Transverse colon (tissue), 4 donors: ENCODE measurements at regions not wholly inside any gene's neighbourhood (a gene's known extent, or its start where the extent isn't known, plus 50 kb on each side); places are given as distances from the start of the nearest gene placed in this dataset.

Experiments used
- DNase-seq: peaks from one replicate; pipeline ENCODE4 v3.0.0-alpha.2; 2019
- H3K27ac ChIP-seq, 4 donors: fragments of 200-600 bp; sonication (generic); 2 replicates each; pipeline ENCODE4 v1.5.1; 2016 to 2018; ENCODE audit warnings: inconsistent platforms in 4 of 4
- H3K27me3 ChIP-seq: fragments of 200-600 bp; sonication (generic); 2 replicates; pipeline ENCODE4 v1.5.1; 2017; ENCODE audit warnings: inconsistent platforms
- H3K36me3 ChIP-seq, 4 donors: fragments of 200-600 bp; sonication (generic); 2 replicates each; pipeline ENCODE4 v1.5.1; 2017 to 2019; ENCODE audit warnings: inconsistent platforms in 4 of 4
- H3K4me1 ChIP-seq, 4 donors: fragments of 200-600 bp; sonication (generic); 2 replicates each; pipeline ENCODE4 v1.5.1; 2017 to 2020; ENCODE audit warnings: inconsistent platforms in 4 of 4
- H3K4me3 ChIP-seq, 4 donors: fragments of 200-600 bp; sonication (generic); 1 replicate in 1 of 4; 2 replicates in 3 of 4; pipeline versions ENCODE4 v1.5.1 to v1.6.1; 2017 to 2019; ENCODE audit warnings: inconsistent platforms in 4 of 4
- H3K9me3 ChIP-seq, 2 donors: fragments of 200-600 bp; sonication (generic); 2 replicates each; pipeline ENCODE4 v1.5.1; 2017 to 2019; ENCODE audit warnings: inconsistent platforms in 2 of 2
- EP300 ChIP-seq: sonication (generic); formaldehyde crosslinking; IDR thresholded peaks from one replicate; pipeline ENCODE4 v1.6.1; 2017; ENCODE audit warnings: antibody characterized with exemption, low read depth
- POLR2A ChIP-seq: fragments of 450-650 bp; IDR thresholded peaks from one replicate; pipeline ENCODE4 v1.6.1; 2016; ENCODE audit warnings: antibody characterized with exemption, mild to moderate bottlenecking, moderate library complexity
- POLR2AphosphoS5 ChIP-seq, 3 donors: sonication (generic); formaldehyde crosslinking; IDR thresholded peaks; one replicate each; pipeline ENCODE4 v1.6.1; 2016; ENCODE audit warnings: antibody characterized with exemption in 3 of 3
- WGBS, 2 donors: methylation state at CpG; one replicate each; pipeline ENCODE4 v1.1.5; 2018; ENCODE audit warnings: low coverage in 1 of 2; 5-methylcytosine and 5-hydroxymethylcytosine counted together
- in situ Hi-C, 4 donors: fragments of 200-750 bp; cut with MboI; loops; one replicate each; pipeline versions ENCODE4 v1.15.0 to v1.15.1; 2017; ENCODE audit warnings: low sequenced_read_pairs in 3 of 4, low pct_ligation_motif_present in 1 of 4, low pct_unique_long_range_greater_than_20kb in 1 of 4
- intact Hi-C: fragments of 100-400 bp; cut with DNase I; formaldehyde crosslinking; loops from one replicate; pipeline ENCODE4 v1.15.1; 2023; ENCODE audit warnings: low total_unique reads
- TF ChIP-seq, protein P1 (sequence below), 5 experiments: fragments of 200-600 bp in 3 of 5; fragments of 450-650 bp in 2 of 5; sonication (generic) in 3 of 5; IDR thresholded peaks; 1 replicate in 2 of 5; 2 replicates in 3 of 5; pipeline ENCODE4 v1.5.1; 2016 to 2017; ENCODE audit warnings: antibody characterized with exemption in 5 of 5, inconsistent platforms in 3 of 5, mild to moderate bottlenecking in 2 of 5, moderate library complexity in 1 of 5

DNA sequence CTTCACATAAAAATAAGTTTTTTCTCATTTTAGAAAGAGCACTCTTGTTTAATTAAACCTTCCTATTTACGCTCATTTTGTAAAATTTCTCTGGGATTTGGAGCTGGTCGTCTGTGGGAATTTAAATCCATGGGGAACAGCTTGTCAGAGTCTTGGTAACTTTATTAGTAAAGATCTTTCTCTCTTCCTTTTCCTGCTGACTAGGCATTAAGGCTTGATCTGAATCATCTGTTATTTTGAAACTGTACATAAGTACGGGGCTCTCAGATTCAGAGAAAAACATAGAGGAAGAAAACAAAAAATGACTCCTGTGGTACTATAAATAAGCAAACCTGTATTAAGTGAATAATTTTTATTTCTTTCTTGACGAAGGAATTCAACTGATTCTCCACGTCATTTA lies 150.2 kb downstream of the ST6GAL2 start:
- TF ChIP-seq, protein P1, sequence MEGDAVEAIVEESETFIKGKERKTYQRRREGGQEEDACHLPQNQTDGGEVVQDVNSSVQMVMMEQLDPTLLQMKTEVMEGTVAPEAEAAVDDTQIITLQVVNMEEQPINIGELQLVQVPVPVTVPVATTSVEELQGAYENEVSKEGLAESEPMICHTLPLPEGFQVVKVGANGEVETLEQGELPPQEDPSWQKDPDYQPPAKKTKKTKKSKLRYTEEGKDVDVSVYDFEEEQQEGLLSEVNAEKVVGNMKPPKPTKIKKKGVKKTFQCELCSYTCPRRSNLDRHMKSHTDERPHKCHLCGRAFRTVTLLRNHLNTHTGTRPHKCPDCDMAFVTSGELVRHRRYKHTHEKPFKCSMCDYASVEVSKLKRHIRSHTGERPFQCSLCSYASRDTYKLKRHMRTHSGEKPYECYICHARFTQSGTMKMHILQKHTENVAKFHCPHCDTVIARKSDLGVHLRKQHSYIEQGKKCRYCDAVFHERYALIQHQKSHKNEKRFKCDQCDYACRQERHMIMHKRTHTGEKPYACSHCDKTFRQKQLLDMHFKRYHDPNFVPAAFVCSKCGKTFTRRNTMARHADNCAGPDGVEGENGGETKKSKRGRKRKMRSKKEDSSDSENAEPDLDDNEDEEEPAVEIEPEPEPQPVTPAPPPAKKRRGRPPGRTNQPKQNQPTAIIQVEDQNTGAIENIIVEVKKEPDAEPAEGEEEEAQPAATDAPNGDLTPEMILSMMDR (IDR thresholded peaks at IDR 0.05): no peak
- no peak for TF ChIP-seq POLR2AphosphoS5 (IDR thresholded peaks at IDR 0.05)
- TF ChIP-seq POLR2A: no peak
- no peak for TF ChIP-seq EP300
- in situ Hi-C loops (no loop called here), intact Hi-C loops (no loop called here)
- no peak overlapping the region for H3K27ac ChIP-seq
- WGBS, 2 donors: 76 to 77% methylated on average over 5 of the region's 5 CpGs
- no peaks in the 10 kb centered on the region for H3K36me3 ChIP-seq
- no peak for DNase-seq
- H3K9me3 ChIP-seq: no peaks in the 10 kb centered on the region
- H3K4me1 ChIP-seq: no peaks in the 10 kb centered on the region
- H3K27me3 ChIP-seq: no peaks in the 10 kb centered on the region
- no peak overlapping the region for H3K4me3 ChIP-seq

DNA sequence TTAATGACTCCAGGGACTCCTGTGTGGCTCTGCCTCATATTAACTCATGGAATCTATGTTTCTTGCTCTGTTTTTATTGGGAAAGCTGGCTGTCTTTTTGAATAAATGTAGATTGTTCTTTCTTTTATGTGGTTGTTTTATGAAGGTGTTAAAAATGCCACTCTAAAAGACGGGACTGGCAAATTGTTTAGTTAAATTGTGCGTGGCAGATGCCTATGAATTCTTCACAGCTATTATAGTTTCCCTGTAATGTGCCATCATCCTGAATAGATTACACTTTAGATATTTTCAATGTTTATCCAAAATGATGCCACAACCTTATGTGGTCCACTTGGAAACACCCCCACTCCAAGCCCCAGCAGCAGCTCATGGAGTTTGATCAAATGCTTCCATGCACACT lies 149.7 kb downstream of the ST6GAL2 start:
- intact Hi-C loops (no loop called here), in situ Hi-C loops (no loop called here)
- no peak for DNase-seq
- no peak overlapping the region for H3K4me3 ChIP-seq
- WGBS, 2 donors: 60% methylated on average over 2 of the region's 2 CpGs
- no peaks in the 10 kb centered on the region for H3K9me3 ChIP-seq
- H3K27ac ChIP-seq: no peak overlapping the region
- no peaks in the 10 kb centered on the region for H3K4me1 ChIP-seq
- TF ChIP-seq EP300 (no peak), POLR2AphosphoS5 (IDR thresholded peaks at IDR 0.05) (no peak), POLR2A (no peak)
- TF ChIP-seq, protein P1 (IDR thresholded peaks at IDR 0.05): no peak
- no peaks in the 10 kb centered on the region for H3K27me3 ChIP-seq
- no peaks in the 10 kb centered on the region for H3K36me3 ChIP-seq

DNA sequence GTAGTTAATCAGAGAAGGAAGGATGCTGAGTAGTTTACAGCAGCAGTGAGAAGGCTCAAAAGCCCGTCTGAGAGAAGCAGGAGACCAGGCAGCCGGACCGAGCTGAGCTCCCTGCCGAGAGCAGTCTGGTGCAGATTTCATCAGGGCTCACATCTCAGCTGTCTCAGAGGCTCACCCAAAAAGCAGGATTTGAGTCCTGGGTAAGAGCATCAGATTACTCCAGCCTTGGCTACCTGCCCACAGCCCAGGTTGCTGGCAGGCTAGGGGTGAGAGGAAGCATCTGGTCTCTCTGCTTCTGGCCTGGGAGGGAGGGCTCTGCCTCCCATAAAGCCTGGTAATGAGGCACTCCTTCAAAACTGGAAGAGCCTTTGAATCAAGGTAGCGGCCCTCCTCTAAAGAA lies 140.5 kb downstream of the ST6GAL2 start:
- 43 to 46% methylated on average over 4 to 5 of the region's 5 CpGs for WGBS, 2 donors
- no peak for DNase-seq
- H3K36me3 ChIP-seq: no peaks in the 10 kb centered on the region
- in situ Hi-C loops: no loop called here
- no peak overlapping the region for H3K27ac ChIP-seq
- TF ChIP-seq EP300: no peak
- no peak for TF ChIP-seq POLR2AphosphoS5 (IDR thresholded peaks at IDR 0.05)
- TF ChIP-seq POLR2A: no peak
- TF ChIP-seq, protein P1 (IDR thresholded peaks at IDR 0.05): no peak
- no peak overlapping the region for H3K4me3 ChIP-seq
- H3K9me3 ChIP-seq: no peaks in the 10 kb centered on the region
- intact Hi-C loops: no loop called here
- no peaks in the 10 kb centered on the region for H3K27me3 ChIP-seq
- H3K4me1 ChIP-seq: no peaks in the 10 kb centered on the region

DNA sequence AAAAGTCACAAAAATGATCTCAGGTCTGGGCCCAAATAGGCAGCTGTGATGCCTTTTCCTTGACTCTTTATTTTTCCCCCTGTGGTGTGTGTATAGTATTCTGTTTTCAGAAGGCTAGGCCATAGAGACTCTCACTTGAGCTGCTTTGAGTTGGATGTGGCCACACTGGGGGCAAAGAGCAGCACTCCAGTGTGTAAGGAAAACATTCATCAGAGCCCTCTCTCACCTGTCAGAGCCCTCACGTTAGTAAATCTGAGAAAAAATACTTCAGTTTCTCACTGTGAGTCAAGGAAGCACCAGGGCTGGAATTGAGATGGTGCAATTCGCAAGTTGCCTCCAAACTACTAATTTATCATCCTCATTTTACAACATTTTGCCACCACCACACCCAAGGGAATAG lies 136.1 kb downstream of the ST6GAL2 start:
- in situ Hi-C loops (no loop called here), intact Hi-C loops (no loop called here)
- Histone ChIP-seq H3K27me3 (no peaks in the 10 kb centered on the region), H3K27ac (no peak overlapping the region), H3K4me3 (no peak overlapping the region), H3K9me3 (no peaks in the 10 kb centered on the region), H3K4me1 (no peaks in the 10 kb centered on the region), H3K36me3 (no peaks in the 10 kb centered on the region)
- no peak for DNase-seq
- no peak for TF ChIP-seq POLR2AphosphoS5 (IDR thresholded peaks at IDR 0.05)
- no peak for TF ChIP-seq EP300
- no peak for TF ChIP-seq POLR2A
- TF ChIP-seq, protein P1 (IDR thresholded peaks at IDR 0.05): no peak
- 33 to 48% methylated on average over 2 of the region's 2 CpGs for WGBS, 2 donors
